ENCODE measurements at regions not wholly inside any gene's neighbourhood (a gene's known extent, or its start where the extent isn't known, plus 50 kb on each side); places are given as distances from the start of the nearest gene placed in this dataset.
A peak's percentile ranks its signal among the peaks of the same experiment; 100 is the strongest.

DNA sequence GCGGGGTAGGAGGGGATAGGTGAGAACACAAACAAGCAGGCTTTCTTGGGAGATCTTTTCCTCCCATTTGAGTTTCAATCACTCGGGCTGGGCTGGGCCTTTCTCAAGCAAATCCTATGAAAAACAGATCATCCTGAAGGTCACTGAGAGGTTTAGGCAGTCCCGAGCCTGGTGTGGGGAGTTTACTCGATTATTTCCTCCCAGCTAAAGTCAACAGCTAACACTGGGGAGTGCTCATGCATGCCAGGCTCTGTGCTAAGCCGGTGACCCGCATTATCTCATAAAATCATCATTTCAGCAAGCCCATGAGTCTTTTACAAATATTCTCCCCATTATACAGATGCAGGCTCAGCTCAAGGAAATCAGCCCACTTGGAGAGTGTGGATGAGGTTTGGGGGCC, 85.0 kb upstream of the PAX2 start:
- DNase-seq: no peak
- TF ChIP-seq, protein P1, sequence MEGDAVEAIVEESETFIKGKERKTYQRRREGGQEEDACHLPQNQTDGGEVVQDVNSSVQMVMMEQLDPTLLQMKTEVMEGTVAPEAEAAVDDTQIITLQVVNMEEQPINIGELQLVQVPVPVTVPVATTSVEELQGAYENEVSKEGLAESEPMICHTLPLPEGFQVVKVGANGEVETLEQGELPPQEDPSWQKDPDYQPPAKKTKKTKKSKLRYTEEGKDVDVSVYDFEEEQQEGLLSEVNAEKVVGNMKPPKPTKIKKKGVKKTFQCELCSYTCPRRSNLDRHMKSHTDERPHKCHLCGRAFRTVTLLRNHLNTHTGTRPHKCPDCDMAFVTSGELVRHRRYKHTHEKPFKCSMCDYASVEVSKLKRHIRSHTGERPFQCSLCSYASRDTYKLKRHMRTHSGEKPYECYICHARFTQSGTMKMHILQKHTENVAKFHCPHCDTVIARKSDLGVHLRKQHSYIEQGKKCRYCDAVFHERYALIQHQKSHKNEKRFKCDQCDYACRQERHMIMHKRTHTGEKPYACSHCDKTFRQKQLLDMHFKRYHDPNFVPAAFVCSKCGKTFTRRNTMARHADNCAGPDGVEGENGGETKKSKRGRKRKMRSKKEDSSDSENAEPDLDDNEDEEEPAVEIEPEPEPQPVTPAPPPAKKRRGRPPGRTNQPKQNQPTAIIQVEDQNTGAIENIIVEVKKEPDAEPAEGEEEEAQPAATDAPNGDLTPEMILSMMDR (IDR thresholded peaks at IDR 0.05; ENCODE audit: control extremely low read depth, extremely low read depth): no peak
- Histone ChIP-seq H3K4me1 (ENCODE audit: control insufficient read depth in 5 of 5, insufficient read depth in 5 of 5, low read length in 5 of 5) (peaks cover 0 to 17% (median 0%) of the 10 kb centered on the region in 5 donors), H3K4me3 (no peak overlapping the region), H3K9me3 (ENCODE audit: control insufficient read depth in 4 of 4, insufficient read depth in 3 of 4, low read length in 3 of 4) (peaks cover 0 to 10% (median 0%) of the 10 kb centered on the region in 4 donors), H3K9ac (ENCODE audit: insufficient read depth in 1 of 2, low read length in 2 of 2) (no peak overlapping the region), H3K36me3 (ENCODE audit: control insufficient read depth in 4 of 4, insufficient read depth in 4 of 4, low read length in 4 of 4) (no peaks in the 10 kb centered on the region), H3K27me3 (ENCODE audit: control insufficient read depth in 3 of 3, insufficient read depth in 3 of 3, low read length in 2 of 3) (peaks cover 3 to 81% (median 40%) of the 10 kb centered on the region in 3 donors), H3K27ac (ENCODE audit: low read depth in 1 of 2, low read length in 1 of 2) (no peak overlapping the region)
- no peak for ATAC-seq (ENCODE audit: insufficient read depth, low FRiP score)
- WGBS, 2 donors: 25 to 32% methylated on average over 6 of the region's 6 CpGs

DNA sequence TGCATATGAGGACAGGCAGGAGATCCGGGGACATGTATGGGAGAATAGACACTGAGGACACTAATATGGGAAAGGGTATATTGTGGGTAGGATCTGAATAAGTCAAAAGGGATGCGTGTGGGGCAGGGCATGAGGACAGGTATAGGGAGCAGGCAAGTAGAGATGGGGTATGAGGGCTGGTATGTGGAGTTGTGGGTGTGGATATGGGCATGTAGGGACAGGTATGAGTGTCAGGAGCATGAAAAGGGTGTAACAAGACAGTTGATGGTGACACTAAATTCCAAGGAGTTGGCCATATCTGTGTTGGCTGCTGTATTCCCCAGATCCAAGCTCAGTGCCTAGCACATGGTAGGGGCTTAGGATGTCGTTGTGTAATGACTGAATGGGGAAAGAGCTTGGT, 84.4 kb upstream of the PAX2 start:
- whole genome bisulfite sequencing, 2 donors: 53 to 62% methylated on average over 2 of the region's 3 CpGs
- ATAC-seq (ENCODE audit: insufficient read depth, low FRiP score) (no peak), DNase-seq (no peak)
- H3K4me1 ChIP-seq (ENCODE audit: control insufficient read depth in 5 of 5, insufficient read depth in 5 of 5, low read length in 5 of 5): peaks cover 0 to 11% (median 0%) of the 10 kb centered on the region in 5 donors
- TF ChIP-seq, protein P1 (IDR thresholded peaks at IDR 0.05; ENCODE audit: control extremely low read depth, extremely low read depth): no peak
- H3K36me3 ChIP-seq (ENCODE audit: control insufficient read depth in 4 of 4, insufficient read depth in 4 of 4, low read length in 4 of 4): no peaks in the 10 kb centered on the region
- H3K27me3 ChIP-seq (ENCODE audit: control insufficient read depth in 3 of 3, insufficient read depth in 3 of 3, low read length in 2 of 3): peaks cover 3 to 76% (median 40%) of the 10 kb centered on the region in 3 donors
- peaks cover 0 to 10% (median 0%) of the 10 kb centered on the region in 4 donors for H3K9me3 ChIP-seq (ENCODE audit: control insufficient read depth in 4 of 4, insufficient read depth in 3 of 4, low read length in 3 of 4)
- no peak overlapping the region for H3K27ac ChIP-seq (ENCODE audit: low read depth in 1 of 2, low read length in 1 of 2)
- no peak overlapping the region for H3K4me3 ChIP-seq
- no peak overlapping the region for H3K9ac ChIP-seq (ENCODE audit: insufficient read depth in 1 of 2, low read length in 2 of 2)

DNA sequence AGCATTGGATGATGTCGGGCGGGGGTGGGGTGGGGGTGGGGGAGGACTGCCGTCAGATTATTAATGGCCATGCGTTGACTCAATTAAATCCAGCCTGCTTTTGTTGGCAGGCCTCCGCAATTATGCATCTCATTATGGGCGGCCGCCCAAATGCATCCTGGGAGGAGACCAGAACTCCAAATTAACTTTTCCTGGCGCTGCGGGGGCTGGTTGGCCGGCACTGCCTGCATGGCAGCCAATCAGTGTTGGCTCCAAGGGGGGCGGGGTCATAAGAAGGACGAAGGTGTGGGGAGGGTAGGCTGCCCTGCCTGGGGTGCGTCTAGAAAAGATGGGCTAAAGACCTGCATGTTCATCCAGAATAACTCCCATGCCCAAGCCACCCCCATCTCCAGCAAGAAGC, 83.9 kb upstream of the PAX2 start:
- Histone ChIP-seq H3K9ac (ENCODE audit: insufficient read depth in 1 of 2, low read length in 2 of 2) (no peak overlapping the region), H3K27ac (ENCODE audit: low read depth in 1 of 2, low read length in 1 of 2) (no peak overlapping the region), H3K36me3 (ENCODE audit: control insufficient read depth in 4 of 4, insufficient read depth in 4 of 4, low read length in 4 of 4) (no peaks in the 10 kb centered on the region), H3K4me3 (no peak overlapping the region), H3K27me3 (ENCODE audit: control insufficient read depth in 3 of 3, insufficient read depth in 3 of 3, low read length in 2 of 3) (peaks cover 3 to 78% (median 40%) of the 10 kb centered on the region in 3 donors), H3K9me3 (ENCODE audit: control insufficient read depth in 4 of 4, insufficient read depth in 3 of 4, low read length in 3 of 4) (peaks cover 0 to 10% (median 0%) of the 10 kb centered on the region in 4 donors), H3K4me1 (ENCODE audit: control insufficient read depth in 5 of 5, insufficient read depth in 5 of 5, low read length in 5 of 5) (peaks cover 0 to 10% (median 0%) of the 10 kb centered on the region in 5 donors)
- TF ChIP-seq, protein P1 (IDR thresholded peaks at IDR 0.05; ENCODE audit: control extremely low read depth, extremely low read depth): no peak
- ATAC-seq (ENCODE audit: insufficient read depth, low FRiP score) (no peak), DNase-seq (peak; percentile 31 to 39 (median 35))
- WGBS, 2 donors: 43 to 54% methylated on average over 12 to 13 of the region's 13 CpGs

DNA sequence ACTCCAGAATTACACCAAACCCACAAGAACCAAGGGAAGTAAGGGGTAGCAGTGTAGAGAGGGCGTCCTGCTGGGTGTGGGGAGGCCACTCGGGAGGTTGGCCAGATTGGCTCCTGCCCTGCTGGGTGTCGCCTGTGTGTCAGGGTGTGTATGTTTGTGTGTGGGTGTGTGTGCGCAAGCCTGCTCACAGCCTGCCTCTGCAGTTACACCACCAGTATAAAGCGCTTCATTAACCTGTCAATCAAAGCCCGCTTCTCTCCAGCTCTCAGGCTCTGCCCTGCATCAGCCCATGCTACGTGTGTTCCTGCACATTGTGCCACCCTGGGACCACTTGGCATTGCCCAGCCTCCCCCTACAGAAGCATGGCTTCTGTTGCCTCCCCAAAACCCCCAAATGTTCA, 83.3 kb upstream of the PAX2 start:
- 70 to 78% methylated on average over 7 of the region's 7 CpGs for WGBS, 2 donors
- Histone ChIP-seq H3K4me3 (no peak overlapping the region), H3K27ac (ENCODE audit: low read depth in 1 of 2, low read length in 1 of 2) (no peak overlapping the region), H3K36me3 (ENCODE audit: control insufficient read depth in 4 of 4, insufficient read depth in 4 of 4, low read length in 4 of 4) (no peaks in the 10 kb centered on the region), H3K9me3 (ENCODE audit: control insufficient read depth in 4 of 4, insufficient read depth in 3 of 4, low read length in 3 of 4) (peaks cover 0 to 10% (median 0%) of the 10 kb centered on the region in 4 donors), H3K27me3 (ENCODE audit: control insufficient read depth in 3 of 3, insufficient read depth in 3 of 3, low read length in 2 of 3) (peaks cover 3 to 77% (median 38%) of the 10 kb centered on the region in 3 donors), H3K9ac (ENCODE audit: insufficient read depth in 1 of 2, low read length in 2 of 2) (no peak overlapping the region), H3K4me1 (ENCODE audit: control insufficient read depth in 5 of 5, insufficient read depth in 5 of 5, low read length in 5 of 5) (peaks cover 0 to 10% (median 0%) of the 10 kb centered on the region in 5 donors)
- ATAC-seq (ENCODE audit: insufficient read depth, low FRiP score): no peak
- TF ChIP-seq, protein P1 (IDR thresholded peaks at IDR 0.05; ENCODE audit: control extremely low read depth, extremely low read depth): no peak
- no peak for DNase-seq
